ENCODE measurements at regions not wholly inside any gene's neighbourhood (a gene's known extent, or its start where the extent isn't known, plus 50 kb on each side); places are given as distances from the start of the nearest gene placed in this dataset.

GRCh38 chr18:47461406-47461948 is 210.0 kb upstream of the SKOR2 start:
- no TSS peak for BruUV-seq (replicated peaks)
- POLR2A ChIA-PET: no interaction called here
- WGBS (ENCODE audit: low lambda C conversion rate): 0% methylated on average over 5 of the region's 6 CpGs

GRCh38 chr18:47458483-47458882 is 207.0 kb upstream of the SKOR2 start:
- ATAC-seq (no peak), DNase-seq (ENCODE audit: low spot score) (no peak), FAIRE-seq (no peak)
- in situ Hi-C loops (cut with HindIII; ENCODE audit: extremely low pct_ligation_motif_present, low pct_unique_long_range_greater_than_20kb): no loop called here
- no peaks in the 10 kb centered on the region for H3K79me2 ChIP-seq (ENCODE audit: insufficient read depth, low read length)
- no peaks in the 10 kb centered on the region for H3K36me3 ChIP-seq (replicated peaks in 1 of 2; ENCODE audit: control insufficient read depth in 1 of 2, insufficient read depth in 2 of 2, low read length in 2 of 2)
- H3K27me3 ChIP-seq (ENCODE audit: control insufficient read depth in 1 of 2, insufficient read depth in 2 of 2, low read length in 2 of 2): peaks cover 0 to 3% of the 10 kb centered on the region in 2 experiments; a peak in 2 of 5 replicates
- ChIA-PET POLR2A (no interaction called here), CTCF (ENCODE audit: low intra/inter-chr PET ratio, low total read pairs) (no interaction called here)
- H3K27ac ChIP-seq (ENCODE audit: extremely low read length, insufficient read depth, low read length): no peak overlapping the region
- no peak overlapping the region for H2AFZ ChIP-seq (ENCODE audit: low read length)
- H3K4me2 ChIP-seq (ENCODE audit: low read depth, low read length): no peak overlapping the region
- no peak overlapping the region for H3K9ac ChIP-seq (ENCODE audit: insufficient read depth, low read depth, low read length)
- intact Hi-C loops (cut with micrococcal nuclease; ENCODE audit: unreplicated experiment): no loop called here
- H3K4me3 ChIP-seq (replicated peaks in 1 of 3; ENCODE audit: insufficient read depth in 1 of 3, low read depth in 2 of 3, low read length in 3 of 3): no peak overlapping the region
- no peaks in the 10 kb centered on the region for H4K20me1 ChIP-seq (ENCODE audit: insufficient read depth, low read length)
- no peaks in the 10 kb centered on the region for H3K9me3 ChIP-seq (ENCODE audit: low read length)
- no TSS peak for BruUV-seq (replicated peaks)
- H3K4me1 ChIP-seq (ENCODE audit: insufficient read depth, low read length): no peaks in the 10 kb centered on the region
- no peak for TF ChIP-seq PHB2 (IDR thresholded peaks at IDR 0.05; ENCODE audit: partially characterized antibody)
- TF ChIP-seq MYNN (CRISPR knock-in tag; IDR thresholded peaks at IDR 0.05; ENCODE audit: low read depth): no peak
- no peak for TF ChIP-seq ZNF639 (CRISPR knock-in tag; conservative IDR thresholded peaks at IDR 0.05)
- TF ChIP-seq ZNF30 (CRISPR knock-in tag; IDR thresholded peaks at IDR 0.05): no peak
- TF ChIP-seq ZBTB4 (CRISPR knock-in tag; IDR thresholded peaks at IDR 0.05; ENCODE audit: borderline replicate concordance): no peak
- no peak for TF ChIP-seq ZNF546 (CRISPR knock-in tag; conservative IDR thresholded peaks at IDR 0.05)
- no peak for TF ChIP-seq CHD2 (IDR thresholded peaks at IDR 0.05; ENCODE audit: low read depth, low read length)
- no peak for TF ChIP-seq BCLAF1 (IDR thresholded peaks at IDR 0.05)

More at GRCh38 chr18:47461406-47461948, 210.0 kb upstream of the SKOR2 start:
- H3K27me3 ChIP-seq (ENCODE audit: control insufficient read depth in 1 of 2, insufficient read depth in 2 of 2, low read length in 2 of 2): peaks cover 0 to 3% of the 10 kb centered on the region in 2 experiments; a peak in 1 of 5 replicates
- ATAC-seq: no peak
- no peaks in the 10 kb centered on the region for H4K20me1 ChIP-seq (ENCODE audit: insufficient read depth, low read length)
- CTCF ChIA-PET (ENCODE audit: low intra/inter-chr PET ratio, low total read pairs): no interaction called here
- intact Hi-C loops (cut with micrococcal nuclease; ENCODE audit: unreplicated experiment) (no loop called here), in situ Hi-C loops (cut with HindIII; ENCODE audit: extremely low pct_ligation_motif_present, low pct_unique_long_range_greater_than_20kb) (no loop called here)
- H3K79me2 ChIP-seq (ENCODE audit: insufficient read depth, low read length): no peaks in the 10 kb centered on the region
- no peaks in the 10 kb centered on the region for H3K36me3 ChIP-seq (replicated peaks in 1 of 2; ENCODE audit: control insufficient read depth in 1 of 2, insufficient read depth in 2 of 2, low read length in 2 of 2)
- no peak overlapping the region for H3K9ac ChIP-seq (ENCODE audit: insufficient read depth, low read depth, low read length)
- no peaks in the 10 kb centered on the region for H3K9me3 ChIP-seq (ENCODE audit: low read length)
- DNase-seq (ENCODE audit: low spot score): no peak
- no peak overlapping the region for H3K4me2 ChIP-seq (ENCODE audit: low read depth, low read length)
- no peak for TF ChIP-seq CREB3 (CRISPR knock-in tag; IDR thresholded peaks at IDR 0.05)
- peak; percentile 64 for TF ChIP-seq ATF7 (IDR thresholded peaks at IDR 0.05)
- no peak for TF ChIP-seq ATF7 (CRISPR knock-in tag; IDR thresholded peaks at IDR 0.05)
- no peak overlapping the region for H3K27ac ChIP-seq (ENCODE audit: extremely low read length, insufficient read depth, low read length)
- no peak overlapping the region for H3K4me3 ChIP-seq (replicated peaks in 1 of 3; ENCODE audit: insufficient read depth in 1 of 3, low read depth in 2 of 3, low read length in 3 of 3)
- FAIRE-seq: no peak
- no peaks in the 10 kb centered on the region for H3K4me1 ChIP-seq (ENCODE audit: insufficient read depth, low read length)
- no peak overlapping the region for H2AFZ ChIP-seq (ENCODE audit: low read length)
